GM19193 (cell line): ENCODE measurements at regions not wholly inside any gene's neighbourhood (a gene's known extent, or its start where the extent isn't known, plus 50 kb on each side); places are given as distances from the start of the nearest gene placed in this dataset.

Source experiments
- POLR2A ChIP-seq: IDR thresholded peaks from 4 replicates; pipeline ENCODE4 v1.6.1; 2011; ENCODE audit not compliant: insufficient read depth, insufficient read length; ENCODE audit errors: extremely low read depth

DNA sequence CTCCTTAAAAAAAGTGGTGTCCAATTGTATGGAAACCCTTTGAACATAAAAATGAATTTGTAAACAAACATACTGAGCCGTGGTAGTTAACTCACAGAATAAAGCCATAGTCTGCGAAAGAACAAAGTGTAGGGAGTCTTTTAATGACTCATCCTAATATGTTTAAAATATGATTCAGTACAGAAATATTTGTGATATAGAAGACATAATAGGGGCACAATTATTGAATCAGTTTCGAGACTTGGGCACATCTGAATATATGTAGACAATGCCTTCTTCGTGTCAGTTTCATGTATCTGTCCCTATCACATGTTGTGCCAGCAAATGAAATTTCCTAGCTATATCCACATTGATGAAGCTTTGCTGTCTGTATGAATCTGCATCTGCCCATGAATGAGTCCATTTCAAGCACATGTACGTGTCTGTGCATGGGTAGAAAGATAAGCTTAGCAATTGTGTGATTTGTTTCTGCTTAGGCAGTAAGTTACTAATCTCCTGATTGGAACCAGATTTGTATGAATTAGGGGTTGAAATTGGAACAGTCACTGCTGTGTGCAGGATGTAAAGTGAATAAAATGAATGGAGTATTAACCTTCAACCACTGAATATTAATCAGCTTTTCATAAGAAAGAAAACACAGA lies 112.5 kb upstream of the SOX9 start:
- no peak for TF ChIP-seq POLR2A

DNA sequence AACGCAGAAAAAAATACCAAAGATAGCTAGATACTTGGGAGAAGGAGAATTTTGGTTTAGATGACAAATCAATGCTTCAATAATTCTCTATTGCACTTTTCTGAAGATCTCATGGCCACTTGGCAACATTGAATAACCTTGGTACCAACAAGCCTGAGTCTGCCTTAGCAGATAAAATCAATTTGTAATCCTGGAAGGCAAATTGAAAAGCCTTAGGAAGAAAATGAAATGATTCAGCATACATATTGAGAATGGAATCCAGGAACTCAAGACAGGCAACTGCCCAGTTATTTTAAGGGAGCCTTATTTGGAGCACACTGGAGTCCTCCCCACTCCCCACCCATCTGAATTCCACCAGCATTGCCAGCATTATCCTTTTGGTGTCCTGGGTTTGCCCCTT lies 109.3 kb upstream of the SOX9 start:
- no peak for TF ChIP-seq POLR2A

DNA sequence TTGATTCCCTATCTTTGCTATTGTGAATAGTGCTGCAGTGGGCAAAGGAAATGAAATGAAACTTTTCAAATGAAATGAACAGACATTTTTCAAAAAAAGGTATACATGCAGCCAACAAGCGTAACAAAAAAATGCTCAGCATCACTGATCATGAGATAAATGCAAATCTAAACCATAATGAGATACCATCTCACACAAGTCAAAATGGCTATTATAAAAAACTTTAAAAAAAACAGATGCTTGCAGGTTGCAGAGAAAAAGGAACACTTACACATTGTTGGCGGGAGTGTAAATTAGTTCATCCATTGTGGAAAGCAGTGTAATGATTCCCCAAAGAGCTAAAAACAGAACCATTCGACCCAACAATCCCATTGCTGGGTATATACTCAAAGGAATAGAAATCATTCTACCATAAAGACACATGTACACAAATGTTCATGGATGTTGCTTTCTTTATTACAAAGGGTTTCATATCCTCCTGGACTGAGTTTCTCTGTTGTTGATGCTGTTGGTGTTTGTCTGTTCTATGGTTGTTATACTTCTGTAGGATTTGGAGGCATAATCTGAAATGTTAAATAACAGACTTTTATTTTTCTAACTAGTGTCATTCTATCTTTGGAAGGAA lies 99.3 kb upstream of the SOX9 start:
- TF ChIP-seq POLR2A, result no peak

DNA sequence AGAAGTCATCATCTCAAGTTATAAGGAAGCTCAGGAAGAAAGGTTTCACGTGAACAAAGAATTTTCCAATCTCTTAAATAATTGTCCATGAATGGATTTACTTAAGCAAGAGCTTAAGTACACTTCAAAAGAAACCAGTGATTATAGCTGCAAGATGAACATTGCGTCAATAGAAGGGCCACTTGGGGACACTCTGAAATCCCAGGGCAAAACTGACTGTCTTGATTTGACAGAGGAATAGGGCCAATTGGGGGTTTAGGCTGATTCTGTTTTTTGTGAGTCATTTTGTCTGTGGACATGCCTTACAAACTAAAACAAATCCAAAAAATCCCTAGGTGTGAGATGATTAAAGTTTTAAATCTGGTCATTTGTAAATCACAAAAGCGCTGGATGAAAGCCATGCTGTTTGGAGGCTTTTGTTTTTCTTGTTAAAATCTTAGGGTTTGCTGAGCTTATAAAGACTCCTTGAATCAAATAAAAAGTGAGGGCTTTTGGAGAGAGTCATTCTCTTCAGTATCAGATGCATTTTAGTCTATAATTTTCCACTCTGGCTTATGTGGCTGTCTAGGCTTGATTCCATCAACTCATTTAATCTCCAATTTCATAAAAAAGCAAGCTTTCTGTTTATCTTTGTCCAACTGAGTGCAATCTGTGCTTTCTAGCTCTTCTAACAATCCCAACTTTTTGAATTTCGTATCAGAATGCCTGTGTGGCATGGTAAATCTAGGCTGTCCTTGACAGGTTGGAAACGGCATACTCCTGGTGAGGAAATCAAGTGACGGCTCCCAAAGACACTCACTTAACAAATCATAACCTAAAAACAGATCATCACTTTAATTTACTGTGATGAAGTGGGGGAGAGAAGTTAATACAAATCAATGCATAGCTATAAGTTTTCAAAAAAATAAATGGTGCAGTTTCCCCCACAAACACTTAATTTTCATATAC lies 98.2 kb upstream of the SOX9 start:
- no peak for TF ChIP-seq POLR2A

DNA sequence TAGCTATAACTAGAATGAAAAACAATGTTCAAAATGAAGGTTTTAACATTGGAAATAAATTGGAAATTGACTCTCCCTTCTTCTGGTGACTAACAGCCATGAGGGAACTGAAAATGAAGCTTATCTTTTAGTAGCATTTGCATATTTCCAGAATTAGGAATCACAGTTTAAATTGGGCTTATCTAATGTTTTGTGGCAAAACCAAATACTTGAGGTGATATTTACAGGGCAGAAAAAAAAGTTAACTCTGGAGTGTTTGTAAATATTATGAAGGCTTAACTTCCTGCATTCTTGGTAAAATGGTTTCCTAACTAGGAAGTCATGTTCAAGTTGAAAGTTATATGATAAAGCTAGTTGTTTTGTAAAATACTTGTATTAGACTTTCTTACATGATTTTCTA lies 96.4 kb upstream of the SOX9 start:
- no peak for TF ChIP-seq POLR2A

DNA sequence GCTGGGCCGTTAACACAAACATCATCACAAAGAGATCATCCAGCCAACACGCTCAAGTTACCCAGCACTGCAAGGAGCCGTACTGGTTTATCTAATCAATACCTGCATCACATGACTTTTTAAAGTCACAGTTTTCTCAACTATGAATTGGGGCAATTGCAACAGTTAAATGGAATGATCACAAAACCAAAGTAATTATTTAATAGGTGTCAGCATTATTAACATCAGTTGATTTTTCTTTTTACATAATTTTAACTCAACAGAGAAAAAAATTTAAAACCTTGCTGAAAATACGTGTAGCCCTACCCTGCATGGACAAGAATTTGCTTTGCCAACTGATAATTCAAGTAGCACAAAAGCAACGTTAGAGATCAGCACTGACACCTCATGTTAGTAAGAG lies 95.7 kb upstream of the SOX9 start:
- TF ChIP-seq POLR2A, result no peak

DNA sequence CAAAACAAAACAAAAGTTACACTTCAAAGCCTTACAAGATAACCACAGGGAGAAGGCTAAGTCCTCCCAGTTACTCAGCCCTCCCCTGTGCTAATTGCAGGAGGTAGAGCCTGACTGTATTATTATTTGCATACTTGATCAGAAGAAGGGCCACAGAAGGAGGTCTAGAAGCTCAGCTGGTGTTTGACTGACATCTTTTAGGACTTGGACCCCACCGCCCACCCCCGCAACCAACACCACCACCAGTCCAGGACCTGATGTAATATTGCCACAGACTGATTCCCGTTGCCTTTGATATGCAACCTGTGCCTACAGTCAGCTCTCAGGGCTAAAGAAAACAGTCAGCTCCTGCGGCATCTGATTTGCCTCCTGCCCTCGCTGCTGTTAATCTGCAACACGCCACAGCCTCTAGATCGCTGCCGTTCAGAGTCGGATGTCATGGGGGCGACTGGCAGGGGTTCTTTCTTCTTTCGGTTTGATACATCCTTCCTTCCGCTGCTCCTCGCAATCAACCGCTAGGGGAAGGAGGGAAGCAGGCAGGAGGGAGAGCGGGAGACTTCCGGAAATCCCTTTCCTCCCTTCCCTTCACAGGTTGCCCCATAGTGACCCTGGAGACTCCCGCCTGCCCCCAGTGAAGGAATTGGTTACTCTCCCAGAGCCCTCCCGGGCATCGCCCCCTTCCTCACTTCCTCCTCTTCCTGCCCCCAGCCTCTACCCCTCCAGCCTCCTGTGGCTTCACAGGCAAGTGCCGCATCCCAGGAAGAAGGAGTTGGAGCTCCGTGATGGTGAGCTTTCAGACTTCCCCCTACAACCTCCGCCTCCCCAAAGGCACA lies 90.5 kb upstream of the SOX9 start:
- peak; percentile 78 for TF ChIP-seq POLR2A

DNA sequence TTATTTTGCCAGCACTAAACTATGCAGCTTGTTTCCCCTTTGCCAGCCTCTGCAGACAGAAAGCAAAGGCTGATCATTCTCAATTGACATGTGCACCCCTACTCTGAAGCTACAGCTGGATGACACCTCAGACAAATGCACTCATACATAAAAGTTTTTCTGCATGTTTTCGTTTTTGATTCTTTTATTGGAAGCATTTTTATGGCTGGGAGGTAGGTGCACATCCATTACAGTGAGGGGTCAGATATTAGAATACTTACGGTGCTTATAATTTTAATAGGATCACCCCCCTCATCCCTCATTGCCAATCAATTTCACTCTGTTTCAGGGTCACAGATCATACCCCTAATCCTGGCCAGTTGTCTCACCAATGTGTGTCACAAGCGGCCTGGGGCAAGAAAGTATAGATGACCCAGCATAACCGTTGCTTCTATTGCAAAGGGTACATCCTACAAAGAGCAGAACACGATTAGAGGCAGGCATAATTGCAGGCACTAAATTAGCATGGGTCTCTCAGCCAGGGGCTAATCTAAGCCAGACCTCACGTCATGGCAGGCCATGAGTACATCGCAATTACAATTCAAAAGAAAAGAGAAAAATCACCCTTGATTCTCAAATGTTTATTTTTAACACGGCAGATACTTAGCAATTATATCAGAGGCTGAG lies 89.5 kb upstream of the SOX9 start:
- no peak for TF ChIP-seq POLR2A

DNA sequence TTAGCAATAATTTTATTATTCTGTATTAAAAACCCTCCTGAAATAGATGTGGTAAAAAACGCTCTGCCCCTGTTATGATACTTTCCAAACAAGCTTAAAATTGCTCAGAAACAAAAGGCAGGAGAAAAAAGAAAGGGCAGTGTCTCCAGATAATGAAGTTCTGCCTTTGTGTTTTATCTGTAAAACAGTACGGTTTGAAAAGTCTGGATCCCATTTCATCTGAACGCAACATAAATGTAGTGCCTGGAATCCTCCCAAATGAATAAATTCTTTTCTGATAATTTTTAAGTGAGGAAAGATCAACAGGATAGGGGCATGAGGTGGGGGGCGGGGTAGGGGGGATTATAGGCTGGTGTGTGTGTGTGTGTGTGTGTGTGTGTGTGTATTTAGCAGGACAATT lies 87.5 kb upstream of the SOX9 start:
- TF ChIP-seq POLR2A, result no peak

DNA sequence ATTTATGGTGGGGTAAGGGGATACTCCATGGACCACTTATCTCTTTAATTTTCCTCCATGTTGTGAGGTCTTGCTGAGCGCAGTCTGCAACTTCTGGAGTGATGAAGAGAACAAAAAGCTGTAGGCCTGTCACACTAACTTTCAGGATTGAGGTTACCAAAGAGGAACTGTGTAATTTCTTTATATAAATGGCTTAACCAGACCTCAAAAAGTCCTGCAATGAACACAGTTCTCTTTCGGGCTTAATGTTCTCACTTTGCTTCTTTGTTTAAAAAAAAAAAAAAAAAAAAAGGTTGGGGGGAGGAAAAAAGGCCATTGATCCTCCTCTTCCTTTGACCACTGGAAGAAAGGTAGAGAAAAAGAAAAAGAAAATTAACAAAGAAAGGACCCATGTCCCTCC lies 86.8 kb upstream of the SOX9 start:
- no peak for TF ChIP-seq POLR2A

DNA sequence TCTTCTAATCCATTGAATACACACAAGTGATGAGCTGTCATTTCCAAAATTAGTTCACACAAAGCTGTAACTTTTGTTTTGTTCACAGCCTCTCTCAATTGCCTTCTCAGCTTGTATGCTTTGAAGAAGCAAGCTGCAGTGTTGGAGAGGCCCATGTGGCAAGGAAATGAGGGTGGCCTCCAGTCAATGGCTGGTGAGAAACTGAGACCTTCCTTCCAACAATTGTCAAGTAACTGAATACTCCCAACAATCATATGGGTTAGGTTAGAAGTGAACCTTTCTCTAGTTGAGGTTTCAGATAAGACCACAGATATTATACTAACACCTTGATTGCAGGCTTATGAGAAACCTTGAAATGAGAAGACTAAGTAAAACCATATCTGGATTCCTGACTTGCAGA lies 82.4 kb upstream of the SOX9 start:
- no peak for TF ChIP-seq POLR2A

DNA sequence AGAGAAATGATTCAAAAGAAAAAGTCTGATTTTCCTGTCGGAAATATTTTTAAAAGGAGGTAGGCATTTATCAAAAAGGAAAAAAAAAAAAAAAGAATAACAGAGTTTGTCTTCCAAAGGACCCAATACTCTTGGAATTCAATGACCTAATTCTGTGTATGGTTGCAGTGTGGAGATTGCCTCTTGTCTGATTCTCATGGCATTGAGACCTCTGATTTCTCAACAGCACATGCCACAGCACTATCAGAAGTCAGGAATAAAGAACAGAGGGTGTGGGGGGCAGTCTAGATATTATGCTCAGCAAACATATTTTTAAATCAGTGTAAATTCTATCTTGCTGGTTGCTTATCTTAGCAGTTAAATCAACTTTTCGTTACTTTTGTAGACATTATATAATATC lies 81.3 kb upstream of the SOX9 start:
- TF ChIP-seq POLR2A, result no peak

DNA sequence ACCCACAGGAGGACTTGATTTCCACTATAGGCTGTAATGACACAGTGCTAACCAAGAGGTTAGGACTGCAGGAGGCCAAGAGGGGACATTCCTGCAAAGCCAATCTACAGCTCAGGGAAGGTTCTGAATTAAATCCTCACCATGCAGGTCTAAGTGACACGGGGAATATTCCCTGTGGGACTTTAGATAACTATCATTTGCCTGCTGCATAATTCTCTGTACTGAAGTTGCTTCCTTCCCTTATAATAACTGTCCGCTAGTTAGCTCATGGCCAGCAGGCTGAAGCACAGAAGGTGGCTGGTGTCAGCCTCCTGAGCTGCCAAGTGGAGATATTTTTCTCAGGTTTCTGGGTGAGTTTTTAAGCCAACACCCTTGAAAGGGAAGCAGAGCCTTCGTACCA lies 74.6 kb upstream of the SOX9 start:
- TF ChIP-seq POLR2A, result no peak
